ENCODE measurements at regions not wholly inside any gene's neighbourhood (a gene's known extent, or its start where the extent isn't known, plus 50 kb on each side); places are given as distances from the start of the nearest gene placed in this dataset.

GRCh38 chr20:36092398-36093024 lies 62.0 kb upstream of the EPB41L1 start:
- dilution Hi-C loops (cut with MboI; ENCODE audit: extremely low pct_ligation_motif_present, low sequenced_read_pairs): no loop called here
- CTCF ChIA-PET: interaction anchor here (0.6 to 3.7 kb wide), 8 partner anchors 11 to 138 kb away, joined by 3 to 22 read pairs (median 4); partner anchors contain the start of gene SCAND1

GRCh38 chr20:36093025-36093803 lies 61.3 kb upstream of the EPB41L1 start:
- ChIA-PET POLR2A (no interaction called here), CTCF (interaction anchor here (0.6 to 3.9 kb wide), 8 partner anchors 9 to 102 kb away, joined by 3 to 32 read pairs (median 4); no protein-coding TSS in a partner anchor)
- no peak for TF ChIP-seq JUN (IDR thresholded peaks at IDR 0.05; ENCODE audit: borderline replicate concordance, insufficient read depth, insufficient read length, low read depth)
- TF ChIP-seq EZH2 (IDR thresholded peaks at IDR 0.05; ENCODE audit: borderline replicate concordance, low read depth, low read length, severe bottlenecking): peak; percentile 71
- peak; percentile 42 for TF ChIP-seq POLR2A (IDR thresholded peaks at IDR 0.05; ENCODE audit: low read depth, low read length)
- Histone ChIP-seq H3K27ac (ENCODE audit: insufficient read depth, low read depth, low read length) (no peak overlapping the region), H3K27me3 (ENCODE audit: control insufficient read depth in 2 of 2, insufficient read depth in 2 of 2, low read length in 2 of 2) (peaks cover 6 to 12% of the 10 kb centered on the region in 2 experiments), H2AFZ (ENCODE audit: low read depth, low read length) (peak overlapping the region; percentile 1), H3K36me3 (ENCODE audit: control insufficient read depth in 2 of 2, extremely low read depth in 1 of 2, insufficient read depth in 2 of 2, low read length in 2 of 2) (no peaks in the 10 kb centered on the region), H3K4me1 (ENCODE audit: control insufficient read depth, extremely low read depth, insufficient read depth, low read length) (peaks cover 25% of the 10 kb centered on the region), H3K9ac (replicated peaks; ENCODE audit: extremely low read depth, insufficient read depth, low read length) (no peak overlapping the region), H3K9me1 (replicated peaks; ENCODE audit: control insufficient read depth, extremely low read depth, insufficient read depth, low read length) (no peaks in the 10 kb centered on the region), H3K79me2 (ENCODE audit: control insufficient read depth, insufficient read depth, low read length) (no peaks in the 10 kb centered on the region), H3K4me3 (replicated peaks in 1 of 3; ENCODE audit: insufficient read depth in 1 of 3, low read depth in 1 of 3, low read length in 3 of 3) (peak overlapping the region in 2 of 3 experiments; percentile 1 to 47), H3K4me2 (ENCODE audit: insufficient read depth, low read length) (peak overlapping the region; percentile 4), H3K9me3 (replicated peaks; ENCODE audit: control insufficient read depth, insufficient read depth, low read length) (no peaks in the 10 kb centered on the region), H4K20me1 (replicated peaks; ENCODE audit: control insufficient read depth, extremely low read depth, insufficient read depth, low read length) (no peaks in the 10 kb centered on the region)
- DNase-seq (ENCODE audit: low read depth, low spot score): peak; percentile 24
- dilution Hi-C loops (cut with MboI; ENCODE audit: extremely low pct_ligation_motif_present, low sequenced_read_pairs) (no loop called here), intact Hi-C loops (cut with micrococcal nuclease) (loop anchor here (5.0 kb wide), 2 partner anchors 41 to 96 kb away; no protein-coding TSS in a partner anchor)
- FAIRE-seq: no peak
- BruUV-seq (replicated peaks): no TSS peak

More at GRCh38 chr20:36092398-36093024, 62.0 kb upstream of the EPB41L1 start:
- H3K9ac ChIP-seq (replicated peaks; ENCODE audit: extremely low read depth, insufficient read depth, low read length): no peak overlapping the region
- H3K9me3 ChIP-seq (replicated peaks; ENCODE audit: control insufficient read depth, insufficient read depth, low read length): no peaks in the 10 kb centered on the region
- DNase-seq (ENCODE audit: low read depth, low spot score) (peak; percentile 14), FAIRE-seq (no peak)
- H3K4me2 ChIP-seq (ENCODE audit: insufficient read depth, low read length): peak overlapping the region; percentile 19
- peaks cover 6 to 12% of the 10 kb centered on the region in 2 experiments for H3K27me3 ChIP-seq (ENCODE audit: control insufficient read depth in 2 of 2, insufficient read depth in 2 of 2, low read length in 2 of 2)
- TF ChIP-seq GATA2 (IDR thresholded peaks at IDR 0.05; ENCODE audit: insufficient read depth, insufficient read length, low read depth, low read length) (no peak), EZH2 (IDR thresholded peaks at IDR 0.05; ENCODE audit: borderline replicate concordance, low read depth, low read length, severe bottlenecking) (peak; percentile 65)
- H4K20me1 ChIP-seq (replicated peaks; ENCODE audit: control insufficient read depth, extremely low read depth, insufficient read depth, low read length): no peaks in the 10 kb centered on the region
- no TSS peak for BruUV-seq (replicated peaks)
- POLR2A ChIA-PET: no interaction called here
- H3K4me1 ChIP-seq (ENCODE audit: control insufficient read depth, extremely low read depth, insufficient read depth, low read length): peaks cover 18% of the 10 kb centered on the region
- H3K79me2 ChIP-seq (ENCODE audit: control insufficient read depth, insufficient read depth, low read length): no peaks in the 10 kb centered on the region
- no peaks in the 10 kb centered on the region for H3K36me3 ChIP-seq (ENCODE audit: control insufficient read depth in 2 of 2, extremely low read depth in 1 of 2, insufficient read depth in 2 of 2, low read length in 2 of 2)
- intact Hi-C loops (cut with micrococcal nuclease): loop anchor here (5.0 kb wide), 2 partner anchors 40 to 95 kb away; no protein-coding TSS in a partner anchor
- H3K9me1 ChIP-seq (replicated peaks; ENCODE audit: control insufficient read depth, extremely low read depth, insufficient read depth, low read length): no peaks in the 10 kb centered on the region
- H3K27ac ChIP-seq (ENCODE audit: insufficient read depth, low read depth, low read length): no peak overlapping the region
- H2AFZ ChIP-seq (ENCODE audit: low read depth, low read length): peak overlapping the region; percentile 9
- peak overlapping the region in 2 of 3 experiments; percentile 1 to 47 for H3K4me3 ChIP-seq (replicated peaks in 1 of 3; ENCODE audit: insufficient read depth in 1 of 3, low read depth in 1 of 3, low read length in 3 of 3)

All from endothelial cell of umbilical vein (primary cell).